Omental fat pad (tissue), 3 donors: ENCODE measurements at regions not wholly inside any gene's neighbourhood (a gene's known extent, or its start where the extent isn't known, plus 50 kb on each side); places are given as distances from the start of the nearest gene placed in this dataset.

ENCODE experiments used
- ATAC-seq: fragments of 150-250 bp; one replicate; pipeline ENCODE4 v1.9.1; 2016; ENCODE audit warnings: mild to moderate bottlenecking, moderate library complexity; ENCODE audit not compliant: low FRiP score
- DNase-seq: peaks from one replicate; pipeline ENCODE4 v3.0.0-alpha.2; 2019; ENCODE audit warnings: low spot score
- CTCF ChIP-seq, 3 donors: fragments of 450-650 bp; IDR thresholded peaks; one replicate each; pipeline ENCODE4 v1.5.1; 2016 to 2017; ENCODE audit warnings: antibody characterized with exemption in 3 of 3, mild to moderate bottlenecking in 3 of 3, moderate library complexity in 2 of 3

DNA sequence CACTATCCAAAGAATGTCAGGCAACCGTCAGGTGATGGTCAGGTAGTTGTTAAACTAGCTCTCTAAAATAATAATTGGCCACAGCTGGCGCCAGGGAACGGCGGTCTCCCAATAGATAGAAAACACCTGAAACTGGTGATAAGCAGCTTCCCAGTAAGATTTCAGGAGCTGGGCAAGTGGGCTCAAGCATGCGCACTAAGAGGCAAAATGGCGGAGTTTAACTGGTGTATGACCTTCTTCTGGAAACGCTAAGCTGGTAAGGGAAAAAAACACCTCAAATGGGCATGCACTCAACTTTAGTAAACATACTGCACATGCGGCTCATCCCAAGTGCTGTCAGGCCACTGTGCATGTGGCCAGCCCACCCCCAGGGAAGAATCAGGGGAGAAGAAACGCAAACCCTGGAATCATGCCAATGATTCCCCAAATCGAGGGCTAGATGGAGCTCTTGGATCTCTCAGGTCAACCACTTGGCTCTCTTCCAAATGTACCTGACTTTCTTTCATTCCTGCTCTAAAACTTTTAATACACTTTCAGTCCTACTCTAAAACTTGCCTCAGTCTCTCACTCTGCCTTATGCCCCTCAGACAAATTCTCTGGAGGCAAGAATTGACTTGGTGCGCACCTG, 195.0 kb downstream of the ZNF621 start:
- ATAC-seq: no peak
- no peak for TF ChIP-seq CTCF (IDR thresholded peaks at IDR 0.05)
- no peak for DNase-seq

DNA sequence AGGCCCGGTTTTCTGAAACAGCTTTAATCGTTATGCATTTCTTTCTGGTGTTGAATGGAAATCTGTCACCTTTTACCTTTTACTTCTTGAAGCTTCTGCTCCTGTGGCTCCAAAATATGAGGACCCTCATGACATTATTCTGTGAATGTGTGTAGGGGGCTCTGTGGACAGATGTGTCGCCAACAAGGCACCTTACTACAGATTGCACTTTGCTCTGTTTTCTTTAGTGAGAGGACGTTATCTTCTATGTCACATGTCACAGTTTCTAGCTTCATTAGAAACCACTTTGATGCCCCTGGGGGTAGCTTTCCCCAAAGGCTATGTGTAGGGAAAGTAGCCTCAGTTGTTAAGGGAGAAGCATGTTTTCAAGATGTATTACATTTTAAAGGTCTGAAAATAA, 195.6 kb downstream of the ZNF621 start:
- no peak for TF ChIP-seq CTCF (IDR thresholded peaks at IDR 0.05)
- no peak for DNase-seq

DNA sequence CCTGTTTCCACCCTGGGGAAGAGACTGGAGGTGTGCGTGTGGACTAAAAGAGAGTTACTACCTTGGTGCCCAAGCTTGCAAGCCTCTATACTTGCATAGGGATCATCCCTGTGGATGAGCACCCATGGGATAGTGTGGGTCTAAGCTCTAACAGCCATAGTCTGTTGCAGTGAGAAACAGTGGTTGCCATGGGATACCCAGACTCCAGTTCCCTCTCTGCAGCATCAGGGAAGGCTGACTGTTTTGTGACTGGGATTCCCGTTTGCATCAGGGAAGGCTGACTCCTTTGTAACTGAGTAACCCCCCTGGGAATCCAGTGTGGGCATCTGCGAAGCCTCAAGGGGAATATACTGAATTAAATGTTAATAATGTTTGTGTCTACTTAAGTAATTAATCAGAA, 196.1 kb downstream of the ZNF621 start:
- TF ChIP-seq CTCF (IDR thresholded peaks at IDR 0.05): no peak
- DNase-seq: no peak
- no peak for ATAC-seq

More for the DNA sequence above, 195.6 kb downstream of the ZNF621 start:
- ATAC-seq: no peak

DNA sequence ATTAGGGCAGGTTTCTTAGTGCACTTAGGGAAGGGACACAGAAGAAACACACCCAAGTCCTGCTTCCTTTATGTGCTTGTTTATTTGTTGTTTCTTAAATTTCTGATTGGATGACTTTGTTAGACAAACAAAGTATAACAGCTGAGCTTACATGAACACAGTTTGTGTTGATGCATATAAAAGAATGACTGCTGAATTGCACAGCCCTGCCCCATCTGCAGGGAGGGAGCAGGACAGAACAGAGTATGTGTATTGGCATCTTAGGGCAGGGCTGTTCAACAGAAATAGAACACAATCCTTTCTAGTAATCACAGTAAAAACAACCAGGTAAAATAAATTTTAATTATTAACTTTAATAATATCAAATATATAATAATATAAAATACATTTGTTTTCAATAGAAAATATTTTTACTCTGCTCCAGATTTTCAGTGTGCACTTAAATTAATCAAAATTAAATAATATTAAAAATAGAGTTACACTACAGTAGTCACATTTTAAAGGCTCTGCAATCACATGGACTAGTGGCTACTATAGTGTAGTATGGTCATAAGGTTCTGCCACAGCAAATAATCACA, 198.4 kb downstream of the ZNF621 start:
- TF ChIP-seq CTCF (IDR thresholded peaks at IDR 0.05): no peak
- ATAC-seq (no peak), DNase-seq (no peak)

- TF ChIP-seq CTCF (IDR thresholded peaks at IDR 0.05): no peak
- ATAC-seq: no peak
- no peak for DNase-seq
These were observed 200.3 kb downstream of the ZNF621 start for GRCh38 chr3:40725031-40725430.

- no peak for ATAC-seq
- DNase-seq: no peak
- no peak for TF ChIP-seq CTCF (IDR thresholded peaks at IDR 0.05)
These were observed 206.7 kb downstream of the ZNF621 start for GRCh38 chr3:40731445-40731844.

DNA sequence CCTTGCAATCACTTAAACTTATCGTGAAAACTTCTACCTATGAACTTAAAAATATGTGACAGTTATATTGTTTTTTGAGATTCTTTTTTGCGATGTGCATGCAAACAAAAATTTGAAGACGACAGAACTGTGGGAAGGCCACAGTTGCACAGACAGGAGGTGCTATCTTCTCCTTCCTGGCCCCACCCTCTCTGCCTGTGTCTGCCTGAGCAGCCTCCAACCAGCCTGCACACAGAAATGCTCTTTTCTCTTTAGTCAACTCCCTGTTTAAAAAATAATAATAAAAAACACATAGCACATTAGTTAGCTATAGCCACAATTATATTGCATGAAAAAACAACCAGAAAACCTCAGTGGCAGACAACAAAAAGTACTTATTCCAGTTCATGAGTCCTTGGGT, 212.2 kb downstream of the ZNF621 start:
- DNase-seq (no peak), ATAC-seq (no peak)
- no peak for TF ChIP-seq CTCF (IDR thresholded peaks at IDR 0.05)
